HFFc6 (cell line): ENCODE measurements at regions not wholly inside any gene's neighbourhood (a gene's known extent, or its start where the extent isn't known, plus 50 kb on each side); places are given as distances from the start of the nearest gene placed in this dataset.
A peak's percentile ranks its signal among the peaks of the same experiment; 100 is the strongest.

Source experiments
- DNase-seq: peaks from one replicate; pipeline ENCODE4 v3.0.0-alpha.2; 2018
- H3K27ac Mint-ChIP-seq: 2 replicates; pipeline ENCODE4 v1.8.0; 2020; ENCODE audit warnings: mild to moderate bottlenecking, mixed read lengths
- H3K27me3 Mint-ChIP-seq: 2 replicates; pipeline ENCODE4 v1.8.0; 2021; ENCODE audit warnings: mild to moderate bottlenecking, moderate library complexity, mixed read lengths; ENCODE audit not compliant: insufficient read depth
- H3K36me3 Mint-ChIP-seq: 2 replicates; pipeline ENCODE4 v1.8.0; 2021; ENCODE audit warnings: low read depth, mixed read lengths
- H3K4me1 Mint-ChIP-seq: 2 replicates; pipeline ENCODE4 v1.8.0; 2020; ENCODE audit warnings: low read depth, mixed read lengths
- H3K4me3 Mint-ChIP-seq: 2 replicates; pipeline ENCODE4 v1.8.0; 2020; ENCODE audit warnings: mild to moderate bottlenecking, moderate library complexity, mixed read lengths
- H3K9me3 Mint-ChIP-seq: 2 replicates; pipeline ENCODE4 v1.8.0; 2020; ENCODE audit warnings: mild to moderate bottlenecking, mixed read lengths
- CTCF ChIP-seq: fragments of 200-600 bp; sonication (generic); IDR thresholded peaks from 2 replicates; pipeline ENCODE4 v1.5.0; 2021; ENCODE audit warnings: antibody characterized with exemption, mild to moderate bottlenecking

GRCh38 chr11:122167100-122167499 is 51.1 kb upstream of the BLID start:
- peak; percentile 83 for DNase-seq
- peaks cover 100% of the 10 kb centered on the region for H3K4me1 Mint-ChIP-seq
- H3K27me3 Mint-ChIP-seq: peaks cover 2% of the 10 kb centered on the region; the same call in 1 of the 2 replicates
- peak overlapping the region; percentile 69 for H3K4me3 Mint-ChIP-seq
- peak overlapping the region; percentile 87 for H3K27ac Mint-ChIP-seq
- no peaks in the 10 kb centered on the region; the same call in 1 of the 2 replicates for H3K9me3 Mint-ChIP-seq
- no peak for TF ChIP-seq CTCF
- peaks cover 88% of the 10 kb centered on the region for H3K36me3 Mint-ChIP-seq

GRCh38 chr11:122165607-122166371 is 49.8 kb upstream of the BLID start:
- peaks cover 100% of the 10 kb centered on the region for H3K4me1 Mint-ChIP-seq

More at GRCh38 chr11:122165607-122166371, 49.8 kb upstream of the BLID start:
- peak overlapping the region; percentile 87 for H3K27ac Mint-ChIP-seq
- peaks cover 86% of the 10 kb centered on the region for H3K36me3 Mint-ChIP-seq
- no peaks in the 10 kb centered on the region; the same call in 1 of the 2 replicates for H3K9me3 Mint-ChIP-seq
- peaks cover 2% of the 10 kb centered on the region; the same call in 1 of the 2 replicates for H3K27me3 Mint-ChIP-seq
- no peak for TF ChIP-seq CTCF
- H3K4me3 Mint-ChIP-seq: peak overlapping the region; percentile 53
- DNase-seq: no peak
